ENCODE measurements at regions not wholly inside any gene's neighbourhood (a gene's known extent, or its start where the extent isn't known, plus 50 kb on each side); places are given as distances from the start of the nearest gene placed in this dataset.
"Not testable (repeated sequence)": the region's sequence is repeated elsewhere in the genome, so short reads cannot be mapped to it uniquely, and the experiment has no call there.

- no peak for DNase-seq (ENCODE audit: low spot score)
These were observed 109.0 kb upstream of the TAS2R1 start for GRCh38 chr5:9739135-9739534.

GRCh38 chr5:9737265-9737664, 107.1 kb upstream of the TAS2R1 start:
- no peak for DNase-seq (ENCODE audit: low spot score)

- peak; percentile 7 for DNase-seq (ENCODE audit: low spot score)
These were observed 103.3 kb upstream of the TAS2R1 start for GRCh38 chr5:9733486-9733885.

GRCh38 chr5:9731159-9731558, 101.0 kb upstream of the TAS2R1 start:
- DNase-seq (ENCODE audit: low spot score): no peak

- no peak for DNase-seq (ENCODE audit: low spot score)
These were observed 98.1 kb upstream of the TAS2R1 start for GRCh38 chr5:9728261-9728660.

- no peak for DNase-seq (ENCODE audit: low spot score)
These were observed 96.8 kb upstream of the TAS2R1 start for GRCh38 chr5:9726931-9727330.

- DNase-seq (ENCODE audit: low spot score): not testable (repeated sequence)
These were observed 95.1 kb upstream of the TAS2R1 start for GRCh38 chr5:9725265-9725664.

- DNase-seq (ENCODE audit: low spot score): no peak
These were observed 94.6 kb upstream of the TAS2R1 start for GRCh38 chr5:9724707-9725106.

- DNase-seq (ENCODE audit: low spot score): peak; percentile 50
These were observed 92.5 kb upstream of the TAS2R1 start for GRCh38 chr5:9722601-9723180.

- no peak for DNase-seq (ENCODE audit: low spot score)
These were observed 91.0 kb upstream of the TAS2R1 start for GRCh38 chr5:9721161-9721560.

- DNase-seq (ENCODE audit: low spot score): no peak
These were observed 90.2 kb upstream of the TAS2R1 start for GRCh38 chr5:9720361-9720760.

- peak; percentile 44 for DNase-seq (ENCODE audit: low spot score)
These were observed 86.7 kb upstream of the TAS2R1 start for GRCh38 chr5:9716838-9717281.

GRCh38 chr5:9715891-9716335, 85.8 kb upstream of the TAS2R1 start:
- DNase-seq (ENCODE audit: low spot score): peak; percentile 46

GRCh38 chr5:9713959-9714586, 83.9 kb upstream of the TAS2R1 start:
- peak; percentile 36 for DNase-seq (ENCODE audit: low spot score)

GRCh38 chr5:9713356-9713755, 83.2 kb upstream of the TAS2R1 start:
- peak; percentile 37 for DNase-seq (ENCODE audit: low spot score)

GRCh38 chr5:9712911-9713310, 82.8 kb upstream of the TAS2R1 start:
- DNase-seq (ENCODE audit: low spot score): no peak

GRCh38 chr5:9712506-9712905, 82.4 kb upstream of the TAS2R1 start:
- peak; percentile 12 for DNase-seq (ENCODE audit: low spot score)

GRCh38 chr5:9710069-9710468, 79.9 kb upstream of the TAS2R1 start:
- DNase-seq (ENCODE audit: low spot score): no peak

GRCh38 chr5:9707732-9708462, 77.7 kb upstream of the TAS2R1 start:
- no peak for DNase-seq (ENCODE audit: low spot score)

GRCh38 chr5:9699681-9700080, 69.5 kb upstream of the TAS2R1 start:
- DNase-seq (ENCODE audit: low spot score): no peak

GRCh38 chr5:9698841-9699240, 68.7 kb upstream of the TAS2R1 start:
- no peak for DNase-seq (ENCODE audit: low spot score)

GRCh38 chr5:9698125-9698826, 68.1 kb upstream of the TAS2R1 start:
- no peak for DNase-seq (ENCODE audit: low spot score)

Data from umbilical cord (tissue), 1 donor.